ENCODE measurements at regions not wholly inside any gene's neighbourhood (a gene's known extent, or its start where the extent isn't known, plus 50 kb on each side); places are given as distances from the start of the nearest gene placed in this dataset.
"Not testable (repeated sequence)": the region's sequence is repeated elsewhere in the genome, so short reads cannot be mapped to it uniquely, and the experiment has no call there.

GRCh38 chr5:87048156-87048555, 219.5 kb upstream of the RASA1 start:
- dilution Hi-C loops (cut with MboI; ENCODE audit: extremely low pct_ligation_motif_present, low sequenced_read_pairs) (no loop called here), intact Hi-C loops (cut with micrococcal nuclease) (loop anchor here (1.0 kb wide), 1 partner anchor 352 kb away; no protein-coding TSS in a partner anchor)
- peaks cover 3 to 16% of the 10 kb centered on the region in 2 experiments for H3K27me3 ChIP-seq (ENCODE audit: control insufficient read depth in 2 of 2, insufficient read depth in 2 of 2, low read length in 2 of 2)
- H3K36me3 ChIP-seq (ENCODE audit: control insufficient read depth in 2 of 2, extremely low read depth in 1 of 2, insufficient read depth in 2 of 2, low read length in 2 of 2), result no peaks in the 10 kb centered on the region
- H3K9me3 ChIP-seq (replicated peaks; ENCODE audit: control insufficient read depth, insufficient read depth, low read length), result no peaks in the 10 kb centered on the region
- no peak for FAIRE-seq
- no peaks in the 10 kb centered on the region for H3K9me1 ChIP-seq (replicated peaks; ENCODE audit: control insufficient read depth, extremely low read depth, insufficient read depth, low read length)
- no TSS peak for BruUV-seq (replicated peaks)
- no peak for DNase-seq (ENCODE audit: low read depth, low spot score)
- H3K79me2 ChIP-seq (ENCODE audit: control insufficient read depth, insufficient read depth, low read length), result no peaks in the 10 kb centered on the region
- no peak for TF ChIP-seq CTCF (IDR thresholded peaks at IDR 0.05; ENCODE audit: extremely low read depth in 1 of 2, insufficient read depth in 1 of 2, low read depth in 1 of 2, low read length in 2 of 2)
- no peak for TF ChIP-seq JUN (IDR thresholded peaks at IDR 0.05; ENCODE audit: borderline replicate concordance, insufficient read depth, insufficient read length, low read depth)
- TF ChIP-seq POLR2AphosphoS5 (IDR thresholded peaks at IDR 0.05; ENCODE audit: insufficient read depth, low read depth, low read length), result no peak
- TF ChIP-seq GATA2 (IDR thresholded peaks at IDR 0.05; ENCODE audit: insufficient read depth, insufficient read length, low read depth, low read length), result no peak
- no peak for TF ChIP-seq POLR2A (IDR thresholded peaks at IDR 0.05; ENCODE audit: low read depth, low read length)
- no peak for TF ChIP-seq MAX (IDR thresholded peaks at IDR 0.05; ENCODE audit: insufficient read depth, insufficient read length)
- no peak for TF ChIP-seq MYC (IDR thresholded peaks at IDR 0.05; ENCODE audit: low read depth, low read length)
- TF ChIP-seq FOS (IDR thresholded peaks at IDR 0.05; ENCODE audit: borderline replicate concordance, insufficient read depth, low read length), result no peak
- no peak for TF ChIP-seq EZH2 (IDR thresholded peaks at IDR 0.05; ENCODE audit: borderline replicate concordance, low read depth, low read length, severe bottlenecking)
- H4K20me1 ChIP-seq (replicated peaks; ENCODE audit: control insufficient read depth, extremely low read depth, insufficient read depth, low read length), result no peaks in the 10 kb centered on the region
- POLR2A ChIA-PET, result no interaction called here
- no peaks in the 10 kb centered on the region for H3K4me1 ChIP-seq (ENCODE audit: control insufficient read depth, extremely low read depth, insufficient read depth, low read length)
- H3K4me3 ChIP-seq (replicated peaks in 1 of 3; ENCODE audit: insufficient read depth in 1 of 3, low read depth in 1 of 3, low read length in 3 of 3), result no peak overlapping the region
- H2AFZ ChIP-seq (ENCODE audit: low read depth, low read length), result no peak overlapping the region
- H3K9ac ChIP-seq (replicated peaks; ENCODE audit: extremely low read depth, insufficient read depth, low read length), result no peak overlapping the region
- no peak overlapping the region for H3K4me2 ChIP-seq (ENCODE audit: insufficient read depth, low read length)
- H3K27ac ChIP-seq (ENCODE audit: insufficient read depth, low read depth, low read length), result no peak overlapping the region
- CTCF ChIA-PET, result no interaction called here

- DNase-seq (ENCODE audit: low read depth, low spot score); H3K4me2 ChIP-seq (ENCODE audit: insufficient read depth, low read length); H3K9me3 ChIP-seq (replicated peaks; ENCODE audit: control insufficient read depth, insufficient read depth, low read length); H3K9me1 ChIP-seq (replicated peaks; ENCODE audit: control insufficient read depth, extremely low read depth, insufficient read depth, low read length); dilution Hi-C loops (cut with MboI; ENCODE audit: extremely low pct_ligation_motif_present, low sequenced_read_pairs); H3K4me3 ChIP-seq (replicated peaks in 1 of 3; ENCODE audit: insufficient read depth in 1 of 3, low read depth in 1 of 3, low read length in 3 of 3); H2AFZ ChIP-seq (ENCODE audit: low read depth, low read length); H4K20me1 ChIP-seq (replicated peaks; ENCODE audit: control insufficient read depth, extremely low read depth, insufficient read depth, low read length); H3K79me2 ChIP-seq (ENCODE audit: control insufficient read depth, insufficient read depth, low read length); H3K27ac ChIP-seq (ENCODE audit: insufficient read depth, low read depth, low read length); CTCF ChIA-PET; H3K36me3 ChIP-seq (ENCODE audit: control insufficient read depth in 2 of 2, extremely low read depth in 1 of 2, insufficient read depth in 2 of 2, low read length in 2 of 2); FAIRE-seq; H3K9ac ChIP-seq (replicated peaks; ENCODE audit: extremely low read depth, insufficient read depth, low read length); POLR2A ChIA-PET; H3K4me1 ChIP-seq (ENCODE audit: control insufficient read depth, extremely low read depth, insufficient read depth, low read length); BruUV-seq (replicated peaks); intact Hi-C loops (cut with micrococcal nuclease): not testable (repeated sequence)
- H3K27me3 ChIP-seq (ENCODE audit: control insufficient read depth in 2 of 2, insufficient read depth in 2 of 2, low read length in 2 of 2), result peaks cover 3 to 11% of the 10 kb centered on the region in 2 experiments
Observed at GRCh38 chr5:87049012-87049411, 218.7 kb upstream of the RASA1 start.
